ENCODE measurements at regions not wholly inside any gene's neighbourhood (a gene's known extent, or its start where the extent isn't known, plus 50 kb on each side); places are given as distances from the start of the nearest gene placed in this dataset.

DNA sequence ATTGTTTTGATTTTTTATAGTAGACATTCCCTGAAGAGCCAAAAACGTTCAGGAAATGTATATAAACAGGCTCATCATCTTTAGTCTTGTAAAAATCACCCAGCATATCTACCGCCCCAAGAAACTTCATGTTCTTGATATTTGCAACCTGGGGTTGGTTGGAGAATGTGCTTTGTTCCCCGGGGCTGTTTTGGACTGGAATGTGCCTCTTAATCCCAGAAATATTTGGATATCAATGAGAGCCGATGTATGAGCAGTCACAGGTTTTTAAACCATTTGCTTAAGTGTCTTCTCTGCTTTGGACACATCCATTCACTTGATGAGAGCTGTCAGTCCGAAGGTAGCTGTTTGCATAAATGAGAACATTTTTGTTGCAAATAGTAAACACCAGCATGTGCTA, 449.7 kb downstream of the PCDH7 start:
- H3K36me3 ChIP-seq (ENCODE audit: insufficient read depth, low read length): no peaks in the 10 kb centered on the region
- no peaks in the 10 kb centered on the region for H3K9me3 ChIP-seq (ENCODE audit: low read length)
- no peak overlapping the region for H3K9ac ChIP-seq (ENCODE audit: low read length)
- H3K27ac ChIP-seq (ENCODE audit: low read depth, low read length): no peak overlapping the region
- no peak overlapping the region for H3K4me3 ChIP-seq (ENCODE audit: low read depth in 1 of 2, low read length in 2 of 2)
- H3K27me3 ChIP-seq (ENCODE audit: control insufficient read depth in 1 of 2, insufficient read depth in 2 of 2, low read length in 2 of 2): no peaks in the 10 kb centered on the region
- no peaks in the 10 kb centered on the region for H3K4me1 ChIP-seq (ENCODE audit: insufficient read depth, low read length)

DNA sequence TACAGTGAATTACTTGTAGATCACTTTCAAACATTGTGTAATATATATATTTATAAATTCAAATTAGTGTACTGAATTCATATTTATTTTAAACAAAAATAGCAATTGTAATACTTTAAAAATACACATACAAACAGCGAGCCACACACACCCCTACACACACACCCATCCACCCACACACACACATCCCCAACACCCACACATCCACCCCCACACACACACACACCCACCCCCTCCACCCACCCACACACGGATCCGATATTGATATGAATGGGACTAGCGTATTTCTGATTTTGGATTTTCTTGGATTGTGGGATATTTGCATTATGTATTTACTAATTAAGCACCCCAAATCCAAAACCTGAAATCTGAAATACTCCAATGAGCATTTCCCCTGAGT, 451.2 kb downstream of the PCDH7 start:
- no peaks in the 10 kb centered on the region for H3K36me3 ChIP-seq (ENCODE audit: insufficient read depth, low read length)
- H3K4me1 ChIP-seq (ENCODE audit: insufficient read depth, low read length): no peaks in the 10 kb centered on the region
- H3K27ac ChIP-seq (ENCODE audit: low read depth, low read length): no peak overlapping the region
- no peak overlapping the region for H3K9ac ChIP-seq (ENCODE audit: low read length)
- no peak overlapping the region for H3K4me3 ChIP-seq (ENCODE audit: low read depth in 1 of 2, low read length in 2 of 2)
- H3K27me3 ChIP-seq (ENCODE audit: control insufficient read depth in 1 of 2, insufficient read depth in 2 of 2, low read length in 2 of 2): no peaks in the 10 kb centered on the region
- no peaks in the 10 kb centered on the region for H3K9me3 ChIP-seq (ENCODE audit: low read length)

DNA sequence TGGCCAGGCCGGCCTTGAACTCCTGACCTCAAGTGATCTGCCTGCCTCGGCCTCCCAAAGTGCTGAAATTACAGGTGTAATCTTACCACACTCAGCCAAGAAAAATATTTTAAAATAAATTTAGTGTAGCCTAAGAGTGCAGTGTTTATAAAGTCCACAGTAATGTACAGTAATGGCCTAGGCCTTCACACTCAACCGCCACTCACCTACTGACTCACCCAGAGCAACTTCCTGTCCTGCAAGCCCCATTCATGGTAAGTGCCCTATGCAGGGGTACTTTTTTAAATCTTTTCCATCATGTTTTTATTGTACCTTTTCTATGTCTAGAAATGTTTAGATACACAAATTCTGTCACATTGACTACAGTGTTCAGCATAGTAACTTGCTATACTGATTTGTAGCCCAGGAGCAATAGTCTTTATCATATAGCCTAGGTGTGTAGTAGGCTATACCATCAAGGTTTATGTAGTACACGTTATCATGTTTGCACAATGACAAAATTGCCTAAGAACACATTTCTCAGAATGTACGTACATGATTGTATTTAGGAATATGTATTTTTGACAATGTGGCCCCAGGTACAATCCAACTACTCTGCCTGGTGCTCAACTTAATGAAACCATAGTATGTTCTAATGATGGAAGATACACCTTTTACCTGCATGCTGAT, 455.2 kb downstream of the PCDH7 start:
- Histone ChIP-seq H3K27me3 (ENCODE audit: control insufficient read depth in 1 of 2, insufficient read depth in 2 of 2, low read length in 2 of 2) (no peaks in the 10 kb centered on the region), H3K4me3 (ENCODE audit: low read depth in 1 of 2, low read length in 2 of 2) (no peak overlapping the region), H3K4me1 (ENCODE audit: insufficient read depth, low read length) (no peaks in the 10 kb centered on the region), H3K9ac (ENCODE audit: low read length) (no peak overlapping the region), H3K36me3 (ENCODE audit: insufficient read depth, low read length) (no peaks in the 10 kb centered on the region), H3K27ac (ENCODE audit: low read depth, low read length) (no peak overlapping the region), H3K9me3 (ENCODE audit: low read length) (no peaks in the 10 kb centered on the region)

DNA sequence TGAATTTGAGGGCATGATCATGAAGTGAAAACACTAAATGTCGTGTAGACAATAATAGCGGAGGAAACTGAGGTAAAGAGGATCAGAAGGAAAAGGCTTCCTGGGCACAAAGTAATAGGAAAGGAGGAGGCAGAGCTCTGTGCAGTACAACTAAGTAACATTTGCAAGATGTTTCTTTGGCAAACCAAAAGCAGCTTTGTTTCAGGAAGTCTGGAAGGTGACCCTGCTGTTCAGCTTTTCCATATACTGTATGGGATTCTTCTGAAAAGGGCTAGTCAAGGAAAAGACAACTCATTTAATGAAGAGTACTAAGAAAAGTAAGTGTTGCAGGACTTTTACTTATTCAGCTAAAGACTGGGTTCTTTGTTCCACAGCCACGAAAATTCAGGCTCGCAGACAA, 463.1 kb downstream of the PCDH7 start:
- Histone ChIP-seq H3K36me3 (ENCODE audit: insufficient read depth, low read length) (no peaks in the 10 kb centered on the region), H3K4me3 (ENCODE audit: low read depth in 1 of 2, low read length in 2 of 2) (no peak overlapping the region), H3K9ac (ENCODE audit: low read length) (no peak overlapping the region), H3K9me3 (ENCODE audit: low read length) (no peaks in the 10 kb centered on the region), H3K27me3 (ENCODE audit: control insufficient read depth in 1 of 2, insufficient read depth in 2 of 2, low read length in 2 of 2) (no peaks in the 10 kb centered on the region), H3K27ac (ENCODE audit: low read depth, low read length) (no peak overlapping the region), H3K4me1 (ENCODE audit: insufficient read depth, low read length) (no peaks in the 10 kb centered on the region)

DNA sequence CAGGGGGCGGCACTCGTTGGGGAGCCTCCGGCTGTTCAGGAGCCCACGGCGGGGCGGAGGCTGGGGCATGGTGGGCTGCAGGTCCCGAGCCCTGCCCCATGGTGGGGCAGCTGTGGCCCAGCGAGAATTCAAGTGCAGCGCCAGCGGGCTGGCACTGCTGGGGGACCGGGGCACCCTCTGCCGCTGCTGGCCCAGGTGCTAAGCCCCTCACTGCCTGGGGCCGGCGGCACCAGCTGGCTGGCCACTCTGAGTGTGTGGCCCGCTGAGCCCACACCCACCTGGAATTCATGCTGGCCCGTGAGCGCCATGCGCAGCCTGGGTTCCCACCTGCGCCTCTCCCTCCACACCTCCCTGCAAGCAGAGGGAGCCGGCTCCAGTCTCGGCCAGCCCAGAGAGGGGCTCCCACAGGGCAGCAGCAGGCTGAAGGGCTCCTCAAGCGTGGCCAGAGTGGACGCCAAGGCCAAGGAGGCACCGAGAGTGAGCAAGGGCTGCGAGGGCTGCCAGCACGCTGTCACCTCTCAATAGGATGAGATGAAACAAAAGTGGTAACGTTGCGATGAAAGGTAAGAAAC, 464.9 kb downstream of the PCDH7 start:
- no peaks in the 10 kb centered on the region for H3K4me1 ChIP-seq (ENCODE audit: insufficient read depth, low read length)
- no peaks in the 10 kb centered on the region for H3K36me3 ChIP-seq (ENCODE audit: insufficient read depth, low read length)
- H3K27ac ChIP-seq (ENCODE audit: low read depth, low read length): no peak overlapping the region
- H3K4me3 ChIP-seq (ENCODE audit: low read depth in 1 of 2, low read length in 2 of 2): no peak overlapping the region
- H3K9ac ChIP-seq (ENCODE audit: low read length): no peak overlapping the region
- H3K9me3 ChIP-seq (ENCODE audit: low read length): no peaks in the 10 kb centered on the region
- H3K27me3 ChIP-seq (ENCODE audit: control insufficient read depth in 1 of 2, insufficient read depth in 2 of 2, low read length in 2 of 2): no peaks in the 10 kb centered on the region

DNA sequence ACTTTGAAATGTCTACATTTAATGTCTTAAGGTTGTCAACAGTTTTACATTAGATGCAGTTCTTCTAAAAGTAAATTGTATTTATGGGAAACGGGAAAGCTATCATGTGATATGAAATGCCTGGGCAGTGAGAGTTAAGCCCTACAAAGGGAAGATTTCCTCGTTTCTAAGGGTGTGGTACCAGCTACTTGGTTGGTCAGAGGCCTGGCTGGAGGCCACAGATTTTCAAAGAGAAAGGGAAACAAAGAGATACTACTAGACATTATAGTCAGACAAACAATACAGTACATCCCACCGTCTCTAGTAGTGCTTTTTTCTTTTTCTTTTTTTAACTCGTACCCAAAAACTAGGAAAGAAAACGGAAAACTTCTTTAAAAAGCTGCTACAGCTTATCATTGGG, 467.8 kb downstream of the PCDH7 start:
- H3K27ac ChIP-seq (ENCODE audit: low read depth, low read length): no peak overlapping the region
- H3K36me3 ChIP-seq (ENCODE audit: insufficient read depth, low read length): no peaks in the 10 kb centered on the region
- no peak overlapping the region for H3K4me3 ChIP-seq (ENCODE audit: low read depth in 1 of 2, low read length in 2 of 2)
- no peaks in the 10 kb centered on the region for H3K9me3 ChIP-seq (ENCODE audit: low read length)
- H3K27me3 ChIP-seq (ENCODE audit: control insufficient read depth in 1 of 2, insufficient read depth in 2 of 2, low read length in 2 of 2): no peaks in the 10 kb centered on the region
- no peak overlapping the region for H3K9ac ChIP-seq (ENCODE audit: low read length)
- no peaks in the 10 kb centered on the region for H3K4me1 ChIP-seq (ENCODE audit: insufficient read depth, low read length)

DNA sequence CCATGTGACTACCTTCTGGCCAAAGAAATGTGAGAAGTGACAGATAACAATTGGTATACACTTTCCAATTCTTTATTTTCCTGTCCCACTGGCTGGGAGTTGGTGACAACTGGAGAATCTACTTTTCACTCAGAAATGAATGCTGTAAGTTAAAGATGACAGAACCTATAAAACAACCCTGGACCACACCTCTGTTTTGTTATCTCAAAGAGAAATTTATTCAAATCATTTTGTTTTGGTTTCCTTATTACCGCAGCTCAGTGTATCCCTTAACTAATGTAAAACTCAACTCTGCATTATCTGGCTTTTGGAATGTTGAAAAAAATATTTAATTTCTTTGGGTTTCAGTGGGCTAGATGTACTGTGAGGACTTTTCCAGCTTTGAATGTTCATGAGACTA, 469.8 kb downstream of the PCDH7 start:
- H3K4me1 ChIP-seq (ENCODE audit: insufficient read depth, low read length): no peaks in the 10 kb centered on the region
- no peaks in the 10 kb centered on the region for H3K9me3 ChIP-seq (ENCODE audit: low read length)
- no peaks in the 10 kb centered on the region for H3K27me3 ChIP-seq (ENCODE audit: control insufficient read depth in 1 of 2, insufficient read depth in 2 of 2, low read length in 2 of 2)
- H3K36me3 ChIP-seq (ENCODE audit: insufficient read depth, low read length): no peaks in the 10 kb centered on the region
- no peak overlapping the region for H3K9ac ChIP-seq (ENCODE audit: low read length)
- H3K27ac ChIP-seq (ENCODE audit: low read depth, low read length): no peak overlapping the region
- H3K4me3 ChIP-seq (ENCODE audit: low read depth in 1 of 2, low read length in 2 of 2): no peak overlapping the region

DNA sequence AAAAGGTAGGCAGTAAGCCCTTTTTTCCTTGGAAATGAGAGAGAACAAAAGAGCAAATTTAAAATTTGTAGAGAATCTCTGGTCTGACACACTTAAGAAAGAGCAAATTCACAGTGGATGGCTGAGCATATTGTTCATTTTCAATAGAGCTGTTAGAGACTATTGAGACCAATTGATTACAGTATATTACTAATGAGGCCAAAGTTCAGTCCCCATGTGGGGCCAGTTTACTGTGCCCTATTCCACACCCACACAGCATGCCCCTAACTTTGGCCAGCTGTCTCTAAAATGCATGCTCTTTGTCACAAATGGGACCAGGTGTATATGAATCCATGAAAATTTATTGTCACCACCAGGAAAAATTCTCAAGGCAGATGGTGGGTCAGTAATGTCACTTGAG, 470.5 kb downstream of the PCDH7 start:
- Histone ChIP-seq H3K9ac (ENCODE audit: low read length) (no peak overlapping the region), H3K36me3 (ENCODE audit: insufficient read depth, low read length) (no peaks in the 10 kb centered on the region), H3K4me1 (ENCODE audit: insufficient read depth, low read length) (no peaks in the 10 kb centered on the region), H3K27me3 (ENCODE audit: control insufficient read depth in 1 of 2, insufficient read depth in 2 of 2, low read length in 2 of 2) (no peaks in the 10 kb centered on the region), H3K27ac (ENCODE audit: low read depth, low read length) (no peak overlapping the region), H3K9me3 (ENCODE audit: low read length) (no peaks in the 10 kb centered on the region), H3K4me3 (ENCODE audit: low read depth in 1 of 2, low read length in 2 of 2) (no peak overlapping the region)

DNA sequence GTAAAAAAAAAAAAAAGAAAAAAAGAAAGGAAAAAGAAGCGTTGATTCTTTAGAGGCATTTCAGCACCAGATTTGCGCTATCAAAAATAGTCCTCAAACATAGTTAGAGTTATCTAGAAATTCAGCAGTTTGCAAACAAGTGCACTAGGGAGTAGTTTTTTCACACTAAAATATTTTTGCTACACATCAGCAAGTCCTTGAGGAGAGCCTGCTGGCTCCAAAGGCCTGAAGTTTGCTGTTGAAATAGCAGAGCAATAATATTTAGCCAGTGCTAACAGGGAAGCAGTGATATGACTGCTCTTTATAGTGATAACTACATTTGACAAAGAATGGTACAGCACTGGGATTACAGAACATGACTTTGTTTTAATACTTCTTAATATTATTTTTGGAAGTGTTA, 472.2 kb downstream of the PCDH7 start:
- Histone ChIP-seq H3K36me3 (ENCODE audit: insufficient read depth, low read length) (no peaks in the 10 kb centered on the region), H3K4me3 (ENCODE audit: low read depth in 1 of 2, low read length in 2 of 2) (no peak overlapping the region), H3K27ac (ENCODE audit: low read depth, low read length) (no peak overlapping the region), H3K9me3 (ENCODE audit: low read length) (no peaks in the 10 kb centered on the region), H3K27me3 (ENCODE audit: control insufficient read depth in 1 of 2, insufficient read depth in 2 of 2, low read length in 2 of 2) (no peaks in the 10 kb centered on the region), H3K4me1 (ENCODE audit: insufficient read depth, low read length) (no peaks in the 10 kb centered on the region), H3K9ac (ENCODE audit: low read length) (no peak overlapping the region)

DNA sequence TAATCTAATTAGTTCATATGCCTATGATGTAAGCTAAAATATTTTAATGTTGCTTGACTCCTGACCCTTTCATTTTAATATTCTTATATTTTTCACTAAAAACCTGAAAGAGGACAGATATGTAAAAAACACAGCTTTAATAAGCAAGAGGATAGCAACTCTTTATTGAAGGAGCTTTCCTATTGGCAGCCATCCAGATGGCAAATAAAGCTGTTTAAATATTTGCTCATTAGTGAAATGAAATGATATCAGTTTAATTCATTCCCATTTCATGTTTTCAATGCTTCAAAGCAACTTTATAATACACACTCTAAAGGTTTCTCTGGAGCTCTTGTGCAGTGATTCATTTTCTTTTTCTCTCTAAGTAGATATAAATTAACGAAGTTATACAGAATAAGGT, 473.4 kb downstream of the PCDH7 start:
- H3K36me3 ChIP-seq (ENCODE audit: insufficient read depth, low read length): no peaks in the 10 kb centered on the region
- H3K27ac ChIP-seq (ENCODE audit: low read depth, low read length): no peak overlapping the region

DNA sequence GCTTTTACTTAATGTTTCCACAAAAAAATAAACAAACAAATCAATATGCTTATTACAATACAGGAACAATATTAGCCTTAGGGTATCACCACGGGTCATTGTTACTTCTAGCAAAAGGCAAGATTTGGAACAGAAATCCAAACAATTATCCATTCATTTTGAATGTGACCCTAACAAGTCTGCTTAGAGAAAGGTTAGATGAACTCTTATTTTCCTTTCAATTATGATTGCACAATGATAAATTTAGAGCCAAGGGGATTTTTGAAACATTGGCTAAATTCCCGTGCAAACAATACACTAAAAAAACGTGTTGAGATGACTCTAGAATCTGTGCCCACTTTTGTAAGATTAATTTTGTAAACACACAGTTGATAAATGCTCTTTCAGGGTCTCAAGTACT, 474.7 kb downstream of the PCDH7 start:
- no peak overlapping the region for H3K9ac ChIP-seq (ENCODE audit: low read length)
- no peaks in the 10 kb centered on the region for H3K27me3 ChIP-seq (ENCODE audit: control insufficient read depth in 1 of 2, insufficient read depth in 2 of 2, low read length in 2 of 2)
- no peaks in the 10 kb centered on the region for H3K4me1 ChIP-seq (ENCODE audit: insufficient read depth, low read length)
- no peaks in the 10 kb centered on the region for H3K9me3 ChIP-seq (ENCODE audit: low read length)
- H3K36me3 ChIP-seq (ENCODE audit: insufficient read depth, low read length): no peaks in the 10 kb centered on the region
- no peak overlapping the region for H3K4me3 ChIP-seq (ENCODE audit: low read depth in 1 of 2, low read length in 2 of 2)
- H3K27ac ChIP-seq (ENCODE audit: low read depth, low read length): no peak overlapping the region

More for the DNA sequence above, 473.4 kb downstream of the PCDH7 start:
- Histone ChIP-seq H3K9ac (ENCODE audit: low read length) (no peak overlapping the region), H3K4me3 (ENCODE audit: low read depth in 1 of 2, low read length in 2 of 2) (no peak overlapping the region), H3K27me3 (ENCODE audit: control insufficient read depth in 1 of 2, insufficient read depth in 2 of 2, low read length in 2 of 2) (no peaks in the 10 kb centered on the region), H3K9me3 (ENCODE audit: low read length) (no peaks in the 10 kb centered on the region), H3K4me1 (ENCODE audit: insufficient read depth, low read length) (no peaks in the 10 kb centered on the region)

DNA sequence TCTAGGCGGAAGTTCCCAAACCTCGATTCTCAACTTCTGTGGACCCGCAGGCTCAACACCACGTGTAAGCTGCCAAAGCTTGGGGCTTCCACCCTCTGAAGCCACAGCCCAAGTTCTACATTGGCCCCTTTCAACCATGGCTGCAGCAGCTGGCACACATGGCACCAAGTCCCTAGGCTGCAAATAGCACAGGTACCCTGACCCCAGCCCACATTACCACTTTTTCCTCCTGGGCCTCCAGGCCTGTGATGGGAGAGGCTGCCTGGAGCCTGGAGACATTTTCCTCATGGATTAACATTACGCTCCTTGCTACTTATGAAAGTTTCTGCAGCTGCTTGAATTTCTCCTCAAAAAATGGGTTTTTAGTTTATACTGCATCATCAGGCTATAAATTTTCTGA, 479.5 kb downstream of the PCDH7 start:
- Histone ChIP-seq H3K36me3 (ENCODE audit: insufficient read depth, low read length) (no peaks in the 10 kb centered on the region), H3K4me1 (ENCODE audit: insufficient read depth, low read length) (no peaks in the 10 kb centered on the region), H3K4me3 (ENCODE audit: low read depth in 1 of 2, low read length in 2 of 2) (no peak overlapping the region), H3K9me3 (ENCODE audit: low read length) (no peaks in the 10 kb centered on the region), H3K27me3 (ENCODE audit: control insufficient read depth in 1 of 2, insufficient read depth in 2 of 2, low read length in 2 of 2) (no peaks in the 10 kb centered on the region), H3K27ac (ENCODE audit: low read depth, low read length) (no peak overlapping the region), H3K9ac (ENCODE audit: low read length) (no peak overlapping the region)
